ENCODE measurements at regions not wholly inside any gene's neighbourhood (a gene's known extent, or its start where the extent isn't known, plus 50 kb on each side); places are given as distances from the start of the nearest gene placed in this dataset.

DNA sequence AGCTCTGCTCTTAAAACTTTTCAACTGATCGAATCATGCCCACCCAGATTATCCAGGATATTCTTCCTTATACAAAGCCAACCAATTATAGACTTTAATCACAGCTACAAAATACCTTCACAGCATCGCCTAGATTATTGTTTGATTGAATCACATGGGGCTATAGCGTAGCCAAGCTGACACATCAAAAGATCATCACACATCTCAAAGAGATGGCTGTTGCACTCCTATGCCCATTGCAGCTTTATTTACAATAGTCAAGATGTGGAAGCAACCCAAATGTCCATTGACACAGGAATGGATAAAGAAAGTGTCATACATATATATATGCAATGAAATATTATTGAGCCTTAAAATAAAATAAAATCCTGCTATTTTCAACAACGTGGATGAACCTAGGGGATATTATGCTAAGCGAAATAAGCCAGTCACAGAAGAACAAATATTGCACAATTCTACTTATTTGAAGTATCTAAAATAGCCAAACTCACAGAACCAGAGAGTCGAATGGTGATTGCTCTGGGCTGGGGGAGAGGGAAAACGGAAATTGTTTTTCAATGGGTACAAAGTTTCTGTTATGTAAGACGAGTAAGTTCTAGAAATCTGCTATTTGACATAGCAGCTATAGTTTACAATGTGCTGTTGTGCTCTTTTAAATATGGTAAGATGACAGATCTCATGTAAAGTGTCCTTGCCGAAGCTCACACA is 60.9 kb upstream of the ERCC4 start:
- intact Hi-C loops (cut with DNase I) = no loop called here
- DNase-seq (ENCODE audit: low spot score) = no peak

DNA sequence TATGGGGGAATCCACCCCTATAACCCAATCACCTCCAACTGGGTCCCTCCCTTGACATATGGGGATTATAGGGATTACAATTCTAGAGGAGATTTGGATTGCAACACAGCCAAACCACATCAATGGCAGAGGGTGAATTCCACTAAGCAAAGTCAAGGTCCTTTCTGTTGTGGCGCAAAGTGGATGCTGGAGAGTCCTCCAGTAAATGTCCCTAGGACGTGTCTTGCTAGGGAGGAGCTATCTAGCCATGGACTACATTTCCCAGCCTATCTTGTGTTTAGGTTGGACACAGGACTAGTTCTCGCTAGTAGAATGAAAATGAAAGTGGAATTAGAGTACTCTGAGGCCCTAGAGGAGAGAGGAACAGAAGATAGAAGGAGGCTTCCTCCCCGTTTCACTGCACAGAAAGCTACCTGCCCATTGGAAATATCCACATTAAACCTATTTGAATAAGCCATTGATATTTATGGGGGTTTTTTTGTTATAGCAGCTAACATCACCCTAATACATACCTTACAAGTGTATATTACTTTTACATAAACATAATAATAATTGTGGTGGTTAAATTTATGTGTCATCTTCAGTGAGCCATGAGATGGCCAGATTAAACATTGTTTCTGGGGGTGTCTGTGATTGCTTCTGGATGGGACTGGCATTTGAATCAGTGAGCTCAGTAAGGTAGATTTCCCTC is 56.7 kb upstream of the ERCC4 start:
- intact Hi-C loops (cut with DNase I) = no loop called here
- DNase-seq (ENCODE audit: low spot score) = no peak

- intact Hi-C loops (cut with DNase I) = no loop called here
- DNase-seq (ENCODE audit: low spot score) = no peak
Measured at GRCh38 chr16:13864689-13865088, 55.3 kb upstream of the ERCC4 start.

DNA sequence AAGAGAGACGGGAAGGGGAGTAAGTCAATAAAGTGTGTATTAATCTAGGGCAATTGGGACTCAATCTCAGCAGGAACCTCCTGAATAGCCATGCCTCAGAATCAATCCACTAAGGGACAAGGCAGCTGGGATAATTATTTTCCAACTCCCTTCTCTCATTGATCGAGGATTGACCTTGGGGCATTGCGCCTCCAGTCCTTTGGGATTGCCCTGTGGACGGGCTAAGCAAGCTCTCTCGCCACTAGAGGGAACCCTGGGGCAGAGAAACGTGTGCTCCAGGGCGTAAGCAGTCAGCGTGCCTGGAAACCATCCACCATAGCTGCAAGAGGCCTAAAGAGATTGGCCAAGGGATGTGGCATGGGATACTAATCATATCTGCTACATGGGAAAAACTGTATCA is 53.9 kb upstream of the ERCC4 start:
- intact Hi-C loops (cut with DNase I) = no loop called here
- no peak for DNase-seq (ENCODE audit: low spot score)

Data from posterior vena cava (tissue), 2 donors.